ENCODE measurements at regions not wholly inside any gene's neighbourhood (a gene's known extent, or its start where the extent isn't known, plus 50 kb on each side); places are given as distances from the start of the nearest gene placed in this dataset.
"Not testable (repeated sequence)": the region's sequence is repeated elsewhere in the genome, so short reads cannot be mapped to it uniquely, and the experiment has no call there.

DNA sequence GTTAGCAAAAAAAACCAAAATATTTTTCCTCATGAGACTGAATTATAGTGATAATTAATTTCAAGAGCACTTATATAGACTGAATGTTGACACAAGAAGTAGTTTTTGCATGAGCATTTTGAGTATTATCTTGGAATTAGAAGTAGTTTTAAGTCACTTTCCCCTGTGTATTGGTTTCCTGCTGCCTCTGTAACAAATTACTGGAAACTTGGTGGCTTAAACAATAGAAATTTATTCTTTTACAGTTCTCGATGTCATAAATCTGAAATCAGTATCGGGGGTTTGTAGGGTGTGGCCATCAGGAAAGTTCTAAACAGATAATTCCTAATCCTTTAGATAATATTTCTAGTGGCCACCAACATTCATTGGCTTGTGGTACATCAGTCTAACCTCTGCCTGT is 957.8 kb downstream of the LTN1 start:
- not testable (repeated sequence) for DNase-seq

- not testable (repeated sequence) for DNase-seq
Measured at GRCh38 chr21:28034334-28034733, 958.3 kb downstream of the LTN1 start.

GRCh38 chr21:28032652-28033051 is 960.0 kb downstream of the LTN1 start:
- DNase-seq, result not testable (repeated sequence)

GRCh38 chr21:28031066-28031465 is 961.6 kb downstream of the LTN1 start:
- DNase-seq, result not testable (repeated sequence)

DNA sequence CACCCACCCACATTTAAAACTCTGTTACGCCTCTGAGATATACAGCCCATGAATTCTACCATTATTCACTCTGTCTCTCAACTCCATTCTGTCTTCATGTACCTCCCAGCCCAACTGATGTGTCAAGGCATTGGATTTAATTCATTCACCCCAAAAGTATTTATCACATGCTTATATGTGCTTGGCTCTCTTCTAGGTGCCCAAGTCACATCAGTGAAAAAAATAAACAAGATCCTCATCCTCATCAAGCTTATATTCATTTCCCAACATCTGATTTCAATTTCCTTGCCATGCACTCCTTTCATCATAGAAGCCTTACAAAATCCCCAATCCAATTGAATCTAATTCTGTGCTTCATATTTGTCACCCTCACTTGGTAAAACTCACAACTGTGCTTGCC is 967.6 kb downstream of the LTN1 start:
- DNase-seq, result no peak

DNA sequence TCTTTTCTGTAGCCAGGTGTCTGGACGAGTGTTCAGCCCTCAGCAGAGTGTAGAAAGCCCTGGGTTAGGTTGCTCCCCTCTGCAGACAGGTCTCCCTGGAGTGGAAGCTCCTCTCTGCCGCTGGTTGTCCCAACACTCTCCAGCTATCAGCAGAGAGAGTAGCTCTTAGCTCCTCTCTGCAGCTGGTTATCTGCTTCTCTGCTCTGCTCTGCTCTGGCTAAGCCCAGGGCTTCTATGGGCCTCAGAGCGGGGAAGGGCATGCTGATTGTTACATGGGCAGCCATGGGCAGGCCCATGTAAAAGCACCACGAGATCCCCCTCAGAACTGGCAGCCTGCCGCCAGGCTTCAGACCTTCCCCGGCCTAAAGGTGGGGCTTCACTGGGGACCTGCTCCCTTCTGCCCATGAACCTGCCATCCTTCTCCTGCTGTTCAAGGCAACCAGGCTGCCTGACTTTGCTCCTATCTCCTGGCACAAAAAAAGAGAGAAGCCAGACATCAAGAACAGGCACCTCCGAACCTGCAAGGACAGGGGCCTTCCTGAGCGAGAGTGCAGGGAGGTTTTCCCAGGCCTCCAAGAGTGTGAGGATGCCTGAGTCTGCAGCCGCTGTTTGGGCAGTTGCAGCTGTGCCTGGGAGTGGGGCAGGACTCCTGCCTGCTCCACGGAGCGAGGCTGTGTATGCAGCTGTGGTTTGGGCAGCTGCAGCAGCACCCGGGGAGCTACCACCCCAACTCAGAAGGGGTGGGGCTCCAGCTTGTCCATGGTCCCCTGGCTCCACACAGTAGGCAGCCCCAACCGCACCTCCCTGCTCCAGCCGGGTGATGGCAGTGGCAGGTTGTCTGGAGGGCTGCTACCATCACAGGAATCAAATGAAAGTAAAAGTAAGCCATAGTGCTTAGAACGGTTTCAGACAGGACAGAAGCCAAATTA is 973.7 kb downstream of the LTN1 start:
- no peak for DNase-seq

- DNase-seq, result no peak
Measured at GRCh38 chr21:28018213-28018612, 974.5 kb downstream of the LTN1 start.

- no peak for DNase-seq
Measured at GRCh38 chr21:28016571-28016970, 976.1 kb downstream of the LTN1 start.

DNA sequence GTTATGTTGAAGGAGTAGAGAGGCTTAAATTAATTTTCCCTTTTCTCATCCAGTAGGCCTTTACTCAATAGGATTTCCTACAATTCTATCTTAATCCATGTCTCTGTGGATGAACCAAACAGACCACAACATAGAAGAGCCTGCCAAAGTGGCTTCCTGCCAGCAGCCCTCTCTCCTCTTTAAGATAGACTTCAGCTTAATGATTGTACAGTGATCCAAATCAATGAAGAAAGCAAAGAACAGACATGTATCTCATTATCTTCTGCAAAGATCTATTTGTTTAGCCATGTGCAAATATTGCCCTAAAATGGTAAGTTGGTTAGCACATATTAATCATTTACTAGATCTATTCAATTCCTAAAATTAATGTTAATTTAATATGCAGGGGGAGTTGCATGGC is 979.6 kb downstream of the LTN1 start:
- not testable (repeated sequence) for DNase-seq

- DNase-seq, result not testable (repeated sequence)
Measured at GRCh38 chr21:28011970-28012369, 980.7 kb downstream of the LTN1 start.

GRCh38 chr21:28008245-28008644 is 984.4 kb downstream of the LTN1 start:
- not testable (repeated sequence) for DNase-seq

GRCh38 chr21:28003627-28004026 is 989.0 kb downstream of the LTN1 start:
- not testable (repeated sequence) for DNase-seq

- not testable (repeated sequence) for DNase-seq
Measured at GRCh38 chr21:27996906-27997305, 995.8 kb downstream of the LTN1 start.

DNA sequence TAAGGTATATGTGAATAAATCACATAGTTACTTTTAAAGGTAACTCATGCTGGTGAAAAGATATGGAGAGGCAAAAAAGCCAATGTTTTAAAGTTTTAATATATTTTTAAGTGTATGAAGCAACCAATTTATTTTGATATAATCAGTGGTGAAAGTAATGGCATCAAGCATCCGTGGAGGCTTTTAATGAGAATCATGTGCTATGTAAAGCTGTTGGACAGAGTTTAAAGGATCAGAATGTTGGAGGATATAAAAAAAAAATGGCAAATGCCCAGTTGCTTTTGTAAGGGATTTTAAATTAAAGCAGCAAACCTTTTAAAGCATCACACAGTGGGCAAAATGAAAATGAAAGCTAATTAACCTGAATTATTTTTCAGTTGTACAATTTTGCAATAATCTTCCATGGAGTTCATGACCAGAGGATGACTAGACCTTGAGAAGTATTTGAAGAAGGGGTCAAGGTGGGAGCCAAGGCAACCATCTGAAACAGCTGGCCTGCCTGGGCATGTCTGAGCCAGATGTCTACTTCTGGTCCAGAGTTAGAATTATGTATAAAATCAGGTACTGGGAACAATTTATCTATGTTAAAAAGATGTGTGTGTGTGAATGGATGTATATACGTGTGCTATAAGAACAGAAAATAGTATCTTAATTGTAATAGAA is 1007.9 kb downstream of the LTN1 start:
- DNase-seq, result not testable (repeated sequence)

- not testable (repeated sequence) for DNase-seq
Measured at GRCh38 chr21:27979446-27979845, 1012.6 kb upstream of the ADAMTS5 start.

GRCh38 chr21:27975514-27975913 is 1008.6 kb upstream of the ADAMTS5 start:
- DNase-seq, result no peak

DNA sequence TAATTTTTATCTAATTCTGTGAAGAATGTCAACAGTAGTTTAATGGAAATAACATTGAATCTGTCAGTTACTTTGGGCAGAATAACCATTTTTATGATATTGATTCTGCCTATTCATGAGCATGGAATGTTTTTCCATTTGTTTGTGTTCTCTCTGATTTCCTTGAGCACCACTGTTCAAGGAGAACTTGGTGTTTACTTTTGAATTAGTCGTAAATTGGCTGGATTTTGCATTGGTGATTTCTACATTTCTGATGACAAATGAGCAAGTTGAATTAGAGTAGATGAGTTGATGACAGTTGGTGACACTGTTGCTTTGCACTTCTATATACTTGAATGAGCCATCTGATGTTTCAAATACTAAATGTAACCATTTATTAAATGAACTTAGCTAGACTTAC is 1007.3 kb upstream of the ADAMTS5 start:
- not testable (repeated sequence) for DNase-seq

GRCh38 chr21:27968240-27968639 is 1001.4 kb upstream of the ADAMTS5 start:
- not testable (repeated sequence) for DNase-seq

GRCh38 chr21:27954543-27955165 is 987.8 kb upstream of the ADAMTS5 start:
- no peak for DNase-seq

DNA sequence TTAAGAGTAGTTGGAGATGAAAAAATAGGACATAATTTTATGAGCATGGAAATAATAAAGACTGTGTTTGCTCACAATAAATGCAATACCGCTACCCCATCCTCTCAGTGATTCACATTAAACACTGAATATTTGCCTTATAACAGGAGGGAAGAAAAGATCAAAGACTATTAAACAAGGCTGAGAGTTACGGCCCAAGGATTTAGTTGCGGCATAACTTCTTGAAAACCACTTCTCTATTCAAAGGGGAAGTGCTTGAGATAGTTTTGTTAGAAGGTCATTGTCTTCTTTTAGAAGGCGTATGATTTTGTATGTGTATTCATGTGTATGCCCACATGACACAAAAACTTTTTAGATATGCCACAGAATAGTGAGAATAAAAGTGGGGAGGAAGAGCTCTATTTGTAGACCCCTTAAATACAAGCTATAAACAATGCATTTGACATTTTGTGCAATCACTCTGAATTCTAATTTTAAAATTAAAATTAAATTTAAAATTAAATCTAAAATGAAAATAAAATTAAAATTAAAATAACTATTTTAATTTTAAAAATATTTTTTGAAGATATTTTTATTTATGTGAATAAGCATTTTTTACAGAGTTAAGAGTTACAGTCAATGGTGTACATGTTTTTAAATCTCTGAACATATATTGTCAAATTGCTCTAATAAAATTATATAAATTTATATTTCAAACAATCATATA is 986.6 kb upstream of the ADAMTS5 start:
- no peak for DNase-seq

- not testable (repeated sequence) for DNase-seq
Measured at GRCh38 chr21:27949093-27949492, 982.2 kb upstream of the ADAMTS5 start.

- not testable (repeated sequence) for DNase-seq
Measured at GRCh38 chr21:27930108-27930767, 963.4 kb upstream of the ADAMTS5 start.

All from central memory CD4-positive, alpha-beta T cell (primary cell).